ENCODE measurements at regions not wholly inside any gene's neighbourhood (a gene's known extent, or its start where the extent isn't known, plus 50 kb on each side); places are given as distances from the start of the nearest gene placed in this dataset.

DNA sequence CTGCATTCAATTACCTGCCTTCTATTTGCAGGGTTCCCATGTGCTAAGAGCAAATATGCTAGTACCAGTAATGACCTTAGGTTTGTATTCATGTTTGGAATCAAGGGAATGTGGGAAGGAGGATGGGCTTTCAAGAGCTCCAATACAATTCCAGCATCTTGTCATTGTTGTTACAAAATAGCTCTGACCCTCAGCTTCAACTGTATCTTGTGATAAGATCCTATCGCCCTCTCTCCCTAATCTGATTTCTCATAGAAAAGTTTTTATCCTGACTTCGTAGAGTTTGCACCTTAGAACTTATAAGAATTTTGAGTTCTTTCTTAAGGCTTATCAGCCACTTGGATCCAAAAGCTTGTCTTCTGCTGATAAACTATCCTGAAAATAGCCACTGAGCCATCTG is 749.5 kb upstream of the ACVR2A start:
- DNase-seq (no peak), ATAC-seq (no peak)
- intact Hi-C loops (cut with DNase I, micrococcal nuclease): no loop called here

- DNase-seq (no peak), ATAC-seq (no peak)
- intact Hi-C loops (cut with DNase I, micrococcal nuclease): no loop called here
Measured at GRCh38 chr2:147094077-147094476, 750.8 kb upstream of the ACVR2A start.

DNA sequence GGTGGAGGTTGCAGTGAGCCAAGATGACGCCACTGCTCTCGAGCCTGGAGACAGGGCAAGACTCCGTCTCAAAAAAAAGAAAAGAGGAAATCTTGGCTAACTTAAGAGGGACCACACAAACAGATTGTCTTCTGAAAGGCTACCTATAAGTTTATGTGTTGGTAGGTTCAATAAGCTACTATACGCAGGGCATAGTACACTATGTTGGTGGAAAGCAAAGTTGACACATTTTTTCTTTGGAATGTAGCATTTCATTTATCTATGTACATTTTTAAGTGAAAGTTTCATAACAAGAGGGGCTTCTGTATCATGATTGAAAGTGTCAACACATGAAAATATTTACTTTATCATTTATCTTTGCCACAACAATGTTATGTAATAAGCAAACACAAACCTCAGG is 752.6 kb upstream of the ACVR2A start:
- ATAC-seq: no peak
- intact Hi-C loops (cut with DNase I, micrococcal nuclease): no loop called here
- no peak for DNase-seq

DNA sequence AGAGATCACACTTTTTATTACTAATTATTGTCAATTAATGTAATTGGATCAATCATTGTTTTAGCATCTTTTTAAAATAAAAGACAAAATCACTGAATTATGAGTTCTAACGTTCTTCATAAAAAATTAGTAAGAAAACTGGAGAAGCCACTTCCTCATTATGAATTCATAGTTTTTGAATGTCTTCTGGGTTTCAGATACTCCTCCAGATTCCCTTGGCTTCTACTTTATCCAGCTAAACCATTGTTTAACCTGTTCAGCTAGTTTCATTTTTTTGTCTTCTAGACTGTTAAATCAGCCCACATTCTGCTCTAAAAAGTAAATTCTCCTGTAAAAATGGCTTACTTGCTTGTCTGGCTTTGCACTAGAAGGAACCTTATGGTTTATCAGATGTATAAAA is 753.4 kb upstream of the ACVR2A start:
- intact Hi-C loops (cut with DNase I, micrococcal nuclease): no loop called here
- DNase-seq (no peak), ATAC-seq (no peak)

- ATAC-seq (peak; percentile 44), DNase-seq (peak in 1 of 2 donors; percentile 8)
- intact Hi-C loops (cut with DNase I, micrococcal nuclease): loop anchor here in 1 of 2 donors (10.0 kb wide), 1 partner anchor 826 kb away; no protein-coding TSS in a partner anchor
Measured at GRCh38 chr2:147088871-147089270, 756.0 kb upstream of the ACVR2A start.

- no peak for ATAC-seq
- no peak for DNase-seq
- intact Hi-C loops (cut with DNase I, micrococcal nuclease): loop anchor here in 1 of 2 donors (10.0 kb wide), 1 partner anchor 828 kb away; no protein-coding TSS in a partner anchor
Measured at GRCh38 chr2:147086715-147087114, 758.1 kb upstream of the ACVR2A start.

DNA sequence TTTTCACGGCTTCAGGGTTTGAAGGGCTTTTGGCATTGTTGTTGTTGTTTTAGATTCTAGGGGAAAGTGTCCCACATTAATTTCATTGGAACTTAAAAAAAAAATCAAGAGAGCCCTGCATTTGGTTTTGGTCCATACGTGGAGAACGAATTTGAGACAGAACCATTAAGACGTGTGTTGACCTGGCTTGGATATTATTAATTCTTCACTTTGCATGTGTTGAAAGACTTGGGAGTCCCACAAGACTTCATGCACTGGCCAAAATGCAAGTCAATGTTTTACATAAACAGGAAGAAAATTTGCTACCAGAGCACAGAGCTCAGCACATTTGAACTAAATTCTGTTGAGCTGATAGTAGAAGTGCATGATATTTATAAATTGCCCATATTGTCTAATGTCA is 761.2 kb upstream of the ACVR2A start:
- DNase-seq (no peak), ATAC-seq (no peak)
- intact Hi-C loops (cut with DNase I, micrococcal nuclease): loop anchor here in 1 of 2 donors (10.0 kb wide), 1 partner anchor 831 kb away; no protein-coding TSS in a partner anchor

GRCh38 chr2:147082850-147083522 is 761.8 kb upstream of the ACVR2A start:
- intact Hi-C loops (cut with DNase I, micrococcal nuclease): loop anchor here in 1 of 2 donors (10.0 kb wide), 1 partner anchor 832 kb away; no protein-coding TSS in a partner anchor
- ATAC-seq: peak; percentile 66
- peak in 1 of 2 donors; percentile 31 for DNase-seq

DNA sequence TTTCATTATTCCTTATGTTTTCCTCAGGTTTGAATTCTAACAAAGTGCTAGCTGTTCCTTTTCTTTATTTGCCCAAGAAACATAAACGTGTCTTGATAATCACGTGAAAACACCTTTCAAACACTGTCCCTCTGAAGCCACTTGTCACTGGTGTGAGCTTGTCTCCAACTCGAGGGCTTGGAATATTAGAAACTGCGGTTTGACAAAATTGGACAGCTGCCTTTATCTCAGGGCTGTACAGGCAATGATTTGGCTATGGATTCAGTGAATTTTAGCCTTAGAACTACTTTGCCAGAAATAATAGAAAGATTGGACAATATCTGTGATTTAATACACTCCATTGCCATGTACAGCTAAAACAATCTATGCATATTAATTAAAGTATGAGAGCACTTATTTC is 763.0 kb upstream of the ACVR2A start:
- intact Hi-C loops (cut with DNase I, micrococcal nuclease): loop anchor here in 1 of 2 donors (10.0 kb wide), 1 partner anchor 833 kb away; no protein-coding TSS in a partner anchor
- ATAC-seq (no peak), DNase-seq (no peak)

DNA sequence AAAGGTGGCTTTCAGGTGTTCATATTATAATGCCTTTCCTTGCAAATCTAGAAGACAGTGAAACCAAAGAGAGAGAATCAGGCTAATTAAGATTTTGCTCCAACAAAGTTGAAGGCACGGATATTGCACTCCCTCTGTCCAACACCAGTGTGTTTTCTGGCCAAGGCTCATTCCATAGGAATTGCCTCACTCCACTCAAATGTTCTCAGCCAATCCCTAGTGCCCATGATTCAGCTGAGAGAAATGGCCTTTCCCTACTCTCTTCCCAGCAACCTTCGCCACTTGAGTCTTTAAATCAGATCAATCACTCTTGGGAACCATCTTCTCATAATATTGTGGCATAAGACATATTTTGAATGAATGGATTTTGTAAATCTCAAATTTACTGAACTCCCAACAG is 768.2 kb upstream of the ACVR2A start:
- ATAC-seq: no peak
- no peak for DNase-seq
- intact Hi-C loops (cut with DNase I, micrococcal nuclease): no loop called here

- intact Hi-C loops (cut with DNase I, micrococcal nuclease): no loop called here
- ATAC-seq (no peak), DNase-seq (no peak)
Measured at GRCh38 chr2:147068071-147068470, 776.8 kb upstream of the ACVR2A start.

GRCh38 chr2:147067136-147067535 is 777.7 kb upstream of the ACVR2A start:
- intact Hi-C loops (cut with DNase I, micrococcal nuclease): no loop called here
- ATAC-seq (no peak), DNase-seq (no peak)

DNA sequence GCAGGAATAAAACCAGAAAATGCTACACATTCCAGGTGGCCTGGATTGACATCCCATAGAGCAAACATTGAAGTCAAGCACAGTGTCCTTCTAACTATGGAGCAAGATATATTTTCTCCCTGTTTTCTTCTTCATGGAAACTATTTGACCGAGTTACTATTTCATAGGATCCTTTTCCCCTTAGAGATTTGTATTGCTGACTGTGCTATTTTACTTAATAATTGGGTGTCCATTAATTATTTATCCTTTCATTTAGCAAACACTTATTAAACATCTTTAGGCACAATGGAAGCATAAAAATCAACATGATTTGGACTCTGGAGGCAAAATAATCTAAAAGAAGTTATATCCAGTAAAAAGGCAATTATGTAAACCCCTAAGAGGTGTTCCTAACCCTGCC is 782.8 kb upstream of the ACVR2A start:
- intact Hi-C loops (cut with DNase I, micrococcal nuclease): no loop called here
- ATAC-seq (no peak), DNase-seq (no peak)

DNA sequence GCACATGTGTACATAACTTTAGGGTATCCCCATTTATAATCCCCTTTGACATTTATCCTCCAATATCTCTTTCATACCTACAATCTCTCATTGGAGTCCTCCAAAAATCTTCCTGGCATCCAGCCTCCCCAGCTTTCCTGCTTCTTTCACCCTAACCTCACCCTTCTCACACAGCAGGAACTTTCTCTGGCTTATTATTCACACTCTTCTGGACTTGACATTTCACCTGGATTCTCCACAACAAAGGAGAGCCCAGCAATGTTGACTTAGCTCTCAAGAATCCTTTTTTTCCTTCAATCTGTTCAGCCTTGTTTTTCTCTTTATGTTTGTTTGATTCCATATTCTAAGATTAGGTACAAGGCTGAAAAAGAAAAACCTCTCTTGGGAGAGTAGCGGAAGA is 783.6 kb upstream of the ACVR2A start:
- intact Hi-C loops (cut with DNase I, micrococcal nuclease): no loop called here
- ATAC-seq: no peak
- DNase-seq: no peak

DNA sequence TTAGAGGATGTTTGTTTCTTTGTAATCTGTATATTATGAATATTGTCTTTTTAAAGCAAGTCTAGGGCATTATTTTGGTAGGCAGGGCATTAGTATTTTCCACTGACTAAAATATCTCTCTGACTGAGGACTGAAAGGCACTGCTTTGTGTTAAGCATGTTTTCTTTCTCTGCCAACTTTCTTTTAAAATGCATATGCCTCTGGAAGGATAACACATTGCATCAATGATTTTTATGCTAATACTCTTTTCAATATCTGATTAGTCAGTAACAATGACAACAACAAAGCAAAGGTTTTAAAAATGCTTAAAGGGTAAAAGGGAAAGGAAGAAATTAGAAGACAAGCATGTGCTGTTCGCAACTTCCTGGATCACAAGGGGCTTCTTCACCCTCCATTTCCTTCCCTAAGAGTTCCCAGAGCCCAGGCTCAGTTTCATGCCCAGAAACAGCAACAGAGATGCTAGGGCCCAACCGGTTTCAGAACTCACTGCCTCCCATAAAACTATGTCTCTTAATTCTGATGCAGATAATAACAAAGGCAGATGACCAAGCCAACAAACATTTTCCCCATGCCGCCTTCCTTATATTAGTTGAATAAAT is 786.8 kb upstream of the ACVR2A start:
- intact Hi-C loops (cut with DNase I, micrococcal nuclease): no loop called here
- DNase-seq (no peak), ATAC-seq (no peak)

GRCh38 chr2:147051814-147052213 is 793.0 kb upstream of the ACVR2A start:
- no peak for DNase-seq
- intact Hi-C loops (cut with DNase I, micrococcal nuclease): no loop called here
- no peak for ATAC-seq

GRCh38 chr2:147051248-147051647 is 793.6 kb upstream of the ACVR2A start:
- intact Hi-C loops (cut with DNase I, micrococcal nuclease): no loop called here
- ATAC-seq (no peak), DNase-seq (no peak)

DNA sequence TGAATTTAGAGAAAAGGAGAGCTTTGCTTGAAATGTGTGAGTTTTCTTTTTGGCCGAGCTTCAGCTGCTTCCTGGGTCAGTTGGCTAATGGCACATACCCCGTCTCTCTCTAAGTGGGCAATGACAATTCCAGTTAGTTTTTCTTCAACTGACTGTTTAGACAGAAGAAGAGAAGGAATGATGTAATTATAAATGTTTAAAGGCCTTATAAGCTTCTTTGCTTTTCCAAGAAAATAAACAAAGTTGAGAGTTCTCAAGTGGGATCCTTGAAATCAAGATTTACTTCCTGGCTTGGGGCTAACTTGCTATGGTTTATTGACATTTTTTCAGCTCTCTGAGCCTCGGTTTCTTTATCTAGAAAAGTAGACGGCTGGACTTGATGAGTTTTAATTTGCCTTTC is 794.9 kb upstream of the ACVR2A start:
- DNase-seq: no peak
- intact Hi-C loops (cut with DNase I, micrococcal nuclease): no loop called here
- ATAC-seq: no peak

DNA sequence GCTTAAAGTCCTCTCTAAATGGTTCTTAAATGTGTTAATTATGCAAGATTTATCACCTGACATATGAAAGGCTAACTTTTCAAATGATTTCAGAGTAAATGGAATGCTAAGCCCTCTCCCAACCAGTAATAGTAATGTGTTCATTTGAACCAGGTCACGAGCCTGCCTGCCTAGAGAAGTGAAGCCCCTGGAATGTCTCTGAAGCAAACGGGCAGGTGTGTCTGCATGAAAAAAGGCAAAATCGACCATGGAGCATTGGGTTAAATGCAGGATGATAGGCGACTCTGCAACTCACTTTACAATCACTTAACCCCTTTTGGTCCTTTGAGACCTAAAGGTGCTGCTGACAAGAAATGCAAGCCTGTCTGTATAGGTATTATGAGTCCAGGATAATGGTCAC is 798.4 kb upstream of the ACVR2A start:
- ATAC-seq (no peak), DNase-seq (no peak)
- intact Hi-C loops (cut with DNase I, micrococcal nuclease): no loop called here

DNA sequence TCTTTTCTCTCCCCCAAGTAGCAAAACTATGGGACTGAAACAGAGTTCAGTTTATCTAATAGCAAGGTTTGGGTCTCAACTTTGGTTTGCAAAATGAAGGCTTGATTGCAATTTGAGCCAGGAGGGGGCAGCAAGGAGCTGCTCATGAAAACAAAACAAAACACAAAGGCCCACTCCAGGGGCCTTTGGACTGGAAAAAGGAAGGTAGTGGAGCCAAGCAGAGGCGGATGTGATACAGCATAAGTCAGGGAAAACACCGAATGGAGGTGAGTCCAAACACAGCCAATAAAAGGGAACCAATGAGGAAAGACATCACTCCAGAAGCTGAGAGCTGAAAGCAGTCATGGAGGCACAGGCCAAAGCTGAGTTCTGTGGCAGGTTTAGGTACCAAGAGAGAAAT is 799.7 kb upstream of the ACVR2A start:
- intact Hi-C loops (cut with DNase I, micrococcal nuclease): no loop called here
- ATAC-seq: peak; percentile 45
- peak; percentile 34 to 66 for DNase-seq

DNA sequence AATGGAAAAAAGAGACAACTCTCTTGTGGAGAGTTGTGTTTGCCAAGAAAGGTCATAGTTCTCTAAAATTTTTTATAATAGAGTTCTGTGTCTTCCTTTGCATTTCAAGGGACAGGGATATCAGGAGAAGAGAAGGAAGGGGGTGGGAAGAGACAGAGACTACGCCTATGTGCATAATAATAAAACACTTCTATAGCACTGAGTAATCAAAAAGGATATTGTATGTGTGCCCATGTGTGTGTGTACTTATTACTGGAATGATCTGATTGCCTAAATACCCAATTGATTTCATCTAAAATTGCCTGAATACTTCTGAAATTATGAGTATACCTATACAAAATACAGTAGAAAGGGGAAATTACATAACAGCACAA is 803.7 kb upstream of the ACVR2A start:
- ATAC-seq: peak; percentile 84
- intact Hi-C loops (cut with DNase I, micrococcal nuclease): no loop called here
- no peak for DNase-seq

Measured in left colon (tissue), 2 donors.